IPS-NIHi7 (cell line): ENCODE measurements at regions not wholly inside any gene's neighbourhood (a gene's known extent, or its start where the extent isn't known, plus 50 kb on each side); places are given as distances from the start of the nearest gene placed in this dataset.
"Not testable (repeated sequence)": the region's sequence is repeated elsewhere in the genome, so short reads cannot be mapped to it uniquely, and the experiment has no call there.

Experiments
- DNase-seq: peaks from one replicate; pipeline ENCODE4 v3.0.0; 2012; ENCODE audit warnings: mixed read lengths; ENCODE audit errors: extremely low spot score

DNA sequence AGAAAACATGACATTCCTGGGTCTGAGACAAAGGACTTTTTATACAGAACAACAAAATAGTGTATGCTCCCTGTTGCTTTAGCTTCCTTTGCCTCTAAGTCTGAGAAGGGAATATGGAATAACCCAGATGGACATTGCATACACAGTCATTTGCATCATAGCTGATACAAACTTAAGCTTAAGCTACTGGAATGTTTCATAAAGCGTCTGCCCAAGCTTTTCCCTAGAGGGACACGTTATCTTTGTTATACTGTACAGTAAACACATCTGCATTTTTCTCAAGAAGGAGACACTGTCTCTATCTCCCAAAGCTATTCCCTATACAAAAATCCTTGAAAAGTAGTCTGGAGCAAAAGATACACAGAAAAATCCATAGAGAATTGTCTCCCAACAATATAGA lies 775.0 kb downstream of the DIPK2A start:
- DNase-seq: no peak

DNA sequence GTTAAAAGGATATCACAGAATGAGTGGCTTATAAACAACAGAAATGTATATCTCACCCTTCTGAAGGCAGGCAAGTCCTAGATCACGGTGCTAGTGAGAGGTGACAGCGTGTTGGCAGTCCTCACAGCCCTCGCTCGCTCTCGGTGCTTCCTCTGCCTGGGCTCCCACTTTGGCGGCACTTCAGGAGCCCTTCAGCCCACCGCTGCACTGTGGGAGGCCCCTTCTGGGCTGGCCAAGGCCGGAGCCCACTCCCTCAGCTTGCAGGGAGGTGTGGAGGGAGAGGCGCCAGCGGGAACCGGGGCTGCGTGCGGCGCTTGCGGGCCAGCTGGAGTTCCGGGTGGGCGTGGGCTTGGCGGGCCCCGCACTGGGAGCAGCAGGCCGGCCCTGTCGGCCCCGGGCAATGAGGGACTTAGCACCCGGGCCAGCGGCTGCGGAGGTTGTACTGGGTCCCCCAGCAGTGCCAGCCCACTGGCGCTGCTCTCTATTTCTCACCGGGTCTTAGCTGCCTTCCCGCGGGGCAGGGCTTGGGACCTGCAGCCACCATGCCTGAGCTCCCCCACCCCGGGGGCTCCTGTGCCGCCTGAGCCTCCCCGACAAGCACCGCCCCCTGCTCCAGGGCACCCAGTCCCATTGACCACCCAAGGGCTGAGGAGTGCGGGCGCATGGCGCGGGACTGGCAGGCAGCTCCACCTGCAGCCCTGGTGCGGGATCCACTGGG lies 778.1 kb downstream of the DIPK2A start:
- not testable (repeated sequence) for DNase-seq

DNA sequence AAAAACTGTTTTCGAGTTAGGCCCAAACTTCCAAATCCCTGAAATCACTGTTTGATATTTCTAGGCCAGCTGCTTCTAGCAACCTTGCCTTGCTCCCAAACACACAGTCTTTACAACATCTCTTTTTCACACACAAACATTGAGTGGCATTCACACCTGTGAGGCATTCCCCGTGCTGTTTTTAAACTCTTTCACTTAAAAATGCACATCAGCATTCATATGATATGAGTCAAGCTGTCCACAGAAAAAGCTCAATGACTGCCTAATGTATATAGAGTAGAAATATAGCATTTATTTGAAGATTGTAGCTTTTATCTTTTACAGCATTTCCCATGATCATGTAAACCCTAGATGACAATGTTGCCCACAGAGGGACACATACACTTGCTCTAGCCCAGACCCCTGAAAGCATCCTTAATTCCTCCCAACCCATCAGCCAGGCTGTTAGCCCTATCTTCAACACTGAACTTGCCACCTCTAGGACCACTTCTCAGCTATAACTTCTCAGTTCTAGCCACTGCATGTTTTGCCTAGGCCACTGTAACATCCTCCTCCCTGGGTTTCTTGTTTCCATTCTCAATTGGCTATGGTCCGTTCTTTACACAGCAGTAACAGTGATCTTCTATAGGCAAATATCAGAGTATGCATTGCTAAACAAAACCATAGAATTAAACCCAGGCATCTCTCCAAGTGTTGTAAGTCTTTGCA lies 782.6 kb downstream of the DIPK2A start:
- DNase-seq: no peak

DNA sequence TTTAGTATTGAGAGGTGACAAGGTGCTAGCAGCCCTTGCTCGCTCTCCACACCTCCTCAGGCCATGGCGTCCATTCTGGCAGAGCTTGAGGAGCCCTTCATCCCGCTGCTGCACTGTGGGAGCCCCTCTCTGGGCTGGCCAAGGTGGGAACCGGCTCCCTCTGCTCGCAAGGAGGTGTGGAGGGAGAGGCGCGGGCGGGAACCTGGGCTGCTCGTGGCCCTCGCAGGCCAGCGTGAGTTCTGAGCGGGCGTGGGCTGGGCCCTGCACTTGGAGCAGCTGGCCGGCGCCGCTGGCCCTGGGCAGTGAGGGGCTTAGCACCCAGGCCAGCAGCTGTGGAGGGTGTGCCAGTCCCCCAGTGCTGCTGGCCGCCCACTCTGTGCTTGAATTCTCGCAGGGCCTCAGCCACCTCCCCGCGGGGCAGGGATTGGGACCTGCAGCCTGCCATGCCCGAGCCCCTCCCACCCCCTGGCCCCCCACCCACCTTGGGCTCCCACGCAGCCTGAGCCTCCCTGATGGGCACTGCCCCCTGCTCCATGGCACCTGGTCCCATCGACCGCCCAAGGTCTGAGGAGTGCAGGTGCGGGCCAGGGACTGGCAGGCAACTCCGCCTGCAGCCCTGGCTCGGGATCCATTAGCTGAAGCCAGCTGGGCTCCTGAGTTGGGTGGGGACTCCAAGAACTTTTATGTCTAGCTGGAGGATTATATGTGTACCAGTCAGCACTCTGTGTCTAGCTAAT lies 785.2 kb downstream of the DIPK2A start:
- no peak for DNase-seq

DNA sequence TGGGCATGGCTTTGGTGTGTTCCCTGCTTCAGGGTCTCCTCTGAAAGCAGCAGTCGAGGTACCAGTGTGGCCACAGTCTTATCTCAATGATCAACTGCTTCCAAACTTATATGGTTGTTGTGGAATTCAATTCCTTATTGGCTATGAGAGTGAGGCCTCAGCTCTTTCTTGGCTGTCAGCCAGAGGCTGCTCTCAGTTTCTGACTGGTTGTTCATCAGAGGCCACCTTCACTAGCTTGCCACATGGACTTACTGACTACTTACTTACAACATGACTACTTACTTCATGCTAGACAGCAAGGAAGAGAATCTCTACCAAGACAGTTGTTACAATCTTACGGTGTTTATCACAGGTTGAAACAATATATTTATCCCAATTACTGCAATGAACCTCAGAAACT lies 789.2 kb downstream of the DIPK2A start:
- DNase-seq: no peak

DNA sequence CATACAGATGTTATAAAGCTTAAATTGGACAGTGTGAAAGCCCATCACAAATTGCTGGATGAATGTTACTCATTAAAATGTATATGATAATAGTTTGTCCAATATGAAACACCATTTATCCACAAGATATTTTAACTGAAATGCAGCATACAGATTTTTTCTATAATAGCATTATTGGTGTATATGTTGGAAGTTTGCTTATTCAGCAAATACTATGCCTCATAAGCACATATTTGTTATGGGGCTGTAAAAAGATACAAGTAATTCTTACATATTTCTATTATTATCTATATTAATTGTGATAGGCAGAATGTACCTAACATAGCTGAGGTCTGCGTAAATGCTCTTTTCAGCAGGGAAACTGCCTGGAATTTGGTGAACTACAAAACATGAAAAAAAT lies 790.5 kb downstream of the DIPK2A start:
- no peak for DNase-seq

DNA sequence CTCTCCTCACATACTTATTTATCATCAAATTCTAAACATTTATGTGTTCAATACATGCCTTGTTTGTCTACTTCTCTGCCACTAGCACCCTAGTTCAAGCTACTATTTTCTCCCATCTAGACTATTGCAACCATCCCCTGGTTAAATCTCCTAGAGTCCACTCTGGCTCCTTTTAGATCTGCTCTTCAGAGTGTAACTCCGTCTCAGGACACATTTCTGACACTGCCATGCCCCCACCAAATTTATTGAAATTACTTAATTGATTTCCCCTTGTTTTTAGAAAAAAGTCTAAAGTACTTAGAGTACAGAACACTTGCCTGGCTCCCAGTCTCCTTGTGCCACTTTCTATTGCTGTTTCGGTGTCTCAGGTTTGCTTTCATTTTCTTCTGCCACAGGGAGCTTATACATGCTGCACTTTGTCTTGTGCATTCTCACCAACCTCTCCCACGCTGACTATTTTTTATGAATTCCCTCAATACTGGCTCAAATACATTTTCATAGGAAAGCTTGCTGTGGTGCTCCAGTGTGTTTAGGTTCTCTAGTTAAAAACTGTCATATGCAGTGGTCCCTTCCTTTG lies 792.3 kb downstream of the DIPK2A start:
- DNase-seq: no peak

DNA sequence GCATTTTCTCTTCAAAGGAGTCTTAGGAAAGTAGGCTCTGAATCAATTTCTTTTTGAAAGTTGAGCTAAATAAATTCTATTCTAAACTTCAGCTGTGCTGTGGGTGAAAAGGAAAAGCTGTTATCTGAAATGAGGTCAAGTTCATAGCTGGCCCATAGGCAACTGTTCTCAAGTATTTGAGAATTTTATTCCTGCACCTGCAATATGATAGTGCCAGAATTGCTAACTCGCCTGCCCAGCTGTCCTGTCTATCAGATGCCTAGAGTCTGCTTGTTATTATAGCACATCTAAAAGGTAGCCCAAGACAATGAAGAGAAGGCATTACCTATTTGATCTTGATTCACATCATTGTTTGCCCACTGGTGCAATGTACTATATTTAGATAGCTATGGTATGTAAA lies 798.7 kb downstream of the DIPK2A start:
- DNase-seq: no peak

DNA sequence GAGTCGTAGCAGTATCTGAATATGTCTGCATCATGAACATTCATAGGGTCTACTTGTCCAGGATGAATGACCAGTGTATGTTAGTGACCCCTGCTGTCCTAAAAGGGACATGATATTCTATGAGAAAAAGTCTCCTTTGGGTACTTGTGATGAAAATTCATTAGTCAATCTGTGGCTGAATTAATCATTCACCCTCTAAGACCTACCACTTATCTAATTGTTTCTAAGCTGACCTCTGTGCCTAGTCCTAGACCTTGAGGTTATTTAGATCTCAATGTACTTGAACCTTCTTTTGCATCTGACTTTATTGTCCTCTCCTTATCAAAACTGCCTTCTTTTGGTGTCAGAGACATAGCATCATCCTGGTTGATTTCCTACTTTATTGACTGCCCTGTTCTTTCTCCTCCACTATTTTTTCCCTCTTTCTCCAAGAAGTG lies 799.3 kb downstream of the DIPK2A start:
- no peak for DNase-seq

DNA sequence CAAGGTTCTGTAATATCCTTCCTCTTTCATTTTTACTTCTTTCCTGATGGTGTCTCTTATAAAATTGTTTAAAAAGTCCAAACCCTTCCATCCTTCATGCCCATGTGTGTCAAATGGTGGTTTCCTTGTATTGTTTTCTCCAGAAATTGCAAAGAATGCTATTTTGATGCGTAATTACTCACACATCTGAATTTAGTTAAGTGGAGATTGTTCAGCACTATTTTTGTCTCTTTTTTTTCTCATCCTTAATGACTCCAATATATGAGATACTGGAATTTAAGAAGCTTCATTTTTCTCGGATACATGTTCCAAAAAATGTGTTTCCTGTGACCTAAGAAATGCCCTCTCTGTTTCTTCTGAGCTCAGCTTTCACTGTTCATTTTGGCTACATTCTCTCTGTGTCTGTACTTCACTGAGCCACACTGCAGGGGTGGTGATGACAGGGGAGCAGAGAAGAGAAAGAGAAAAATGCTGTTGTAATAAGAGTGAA lies 799.8 kb downstream of the DIPK2A start:
- no peak for DNase-seq

DNA sequence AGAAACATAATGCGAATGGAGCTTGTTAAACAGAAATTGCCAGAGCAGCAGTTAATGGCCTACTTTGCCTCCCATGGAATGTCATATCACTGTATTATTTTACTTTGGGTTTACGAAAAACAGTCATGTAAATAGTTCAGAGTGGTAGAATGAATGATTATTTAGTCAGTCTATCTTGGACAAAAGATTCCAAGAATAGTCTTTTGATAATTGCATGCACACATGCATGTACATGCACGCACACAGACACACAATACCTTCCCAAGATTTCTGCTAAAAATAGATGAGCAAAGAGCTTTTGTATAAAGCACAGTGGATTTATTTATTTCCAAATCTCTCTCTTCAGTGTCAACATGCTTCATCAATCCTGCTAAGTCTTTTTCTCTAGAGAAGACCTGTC lies 800.7 kb downstream of the DIPK2A start:
- DNase-seq: no peak

DNA sequence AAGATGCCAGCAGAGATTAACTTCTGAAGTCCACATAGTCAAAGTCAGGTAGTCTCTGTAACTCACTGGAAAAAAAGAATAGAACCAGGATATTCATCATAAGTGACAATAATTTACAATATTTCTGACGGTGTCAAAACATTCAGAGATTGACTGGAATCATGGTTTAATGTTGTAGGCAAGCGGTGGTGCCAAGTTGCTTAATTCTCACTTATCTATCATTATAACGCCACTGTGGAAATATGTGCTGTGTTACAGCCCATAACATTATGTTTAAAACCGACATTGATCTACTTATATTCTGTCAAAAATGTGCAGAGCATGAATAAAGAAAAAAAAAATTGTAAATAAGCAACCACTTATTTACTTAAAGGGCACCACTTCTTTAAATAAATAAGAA lies 801.7 kb downstream of the DIPK2A start:
- DNase-seq: no peak

DNA sequence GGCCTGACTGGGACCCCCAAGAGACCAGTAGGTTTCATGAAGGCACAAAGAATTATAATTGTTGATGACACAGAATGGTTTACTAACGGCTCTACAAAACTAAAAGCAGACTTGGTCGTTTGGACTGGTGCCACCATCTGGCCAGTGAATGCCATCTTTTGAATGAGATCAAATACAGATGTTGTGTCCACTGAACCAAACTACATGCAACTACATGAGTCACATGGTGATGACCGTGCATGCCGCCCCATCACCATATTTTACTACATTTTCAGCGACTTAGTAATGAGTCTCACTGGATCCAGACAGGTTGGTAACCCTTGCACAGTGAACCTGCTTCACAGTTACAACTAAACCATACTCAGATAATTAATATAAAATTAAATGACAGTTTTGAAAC lies 803.3 kb downstream of the DIPK2A start:
- DNase-seq: no peak

DNA sequence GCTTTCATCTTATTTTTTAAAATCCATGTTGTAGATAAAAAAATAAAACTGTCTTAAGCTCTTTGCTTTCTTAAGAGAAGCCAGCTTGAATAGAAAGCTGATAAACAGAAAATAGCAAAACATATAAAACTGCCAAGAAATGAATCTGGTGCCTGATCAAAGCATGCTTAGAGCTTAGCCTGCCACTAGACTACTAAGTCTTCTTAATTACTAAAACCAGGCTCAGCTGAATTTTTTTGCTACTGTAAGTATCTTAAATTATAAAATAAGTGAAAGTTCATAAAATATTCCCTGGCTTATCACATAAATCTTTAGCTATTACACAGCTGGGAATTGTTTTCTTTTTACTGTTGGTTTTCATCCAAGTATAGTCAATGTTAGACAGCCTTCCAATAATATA lies 803.9 kb downstream of the DIPK2A start:
- no peak for DNase-seq

DNA sequence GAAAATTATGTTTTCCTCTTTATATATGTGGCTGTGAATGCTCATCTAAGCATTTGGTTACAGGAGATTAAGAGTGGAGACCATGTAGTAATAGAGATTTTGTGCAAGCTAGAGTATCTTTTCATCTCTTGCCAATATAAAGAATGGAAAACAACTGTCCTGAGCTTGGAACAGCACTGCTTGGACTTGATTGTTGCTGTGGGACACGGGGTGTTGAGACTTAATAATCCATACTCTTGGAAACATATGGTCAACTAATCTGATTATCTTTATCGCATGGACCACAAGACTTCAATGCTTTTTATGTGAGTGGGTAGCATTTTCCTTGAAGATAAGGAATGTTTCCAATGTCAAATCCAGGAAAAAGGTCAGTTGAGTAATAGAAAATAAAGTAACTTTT lies 806.3 kb downstream of the DIPK2A start:
- no peak for DNase-seq

DNA sequence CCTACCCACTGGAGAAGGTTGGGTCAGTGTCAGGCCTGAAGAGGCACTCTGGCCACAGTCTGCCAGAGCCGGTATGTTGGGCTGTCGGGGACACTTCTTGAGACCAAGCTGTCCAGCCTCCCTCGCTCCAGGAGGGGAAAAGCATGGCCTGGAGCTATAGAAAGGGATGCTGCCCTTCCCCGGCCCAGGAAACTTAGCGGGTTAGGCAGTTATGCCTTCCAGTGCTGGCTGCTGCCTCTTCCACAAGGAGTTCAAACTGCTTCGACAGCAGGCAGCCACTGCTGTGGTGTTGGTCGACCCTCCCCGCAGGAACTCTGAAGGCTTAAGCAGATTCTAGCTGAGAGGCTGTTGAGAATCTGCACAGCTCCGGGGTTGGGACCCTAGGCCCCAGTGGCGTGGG lies 819.4 kb downstream of the DIPK2A start:
- no peak for DNase-seq

DNA sequence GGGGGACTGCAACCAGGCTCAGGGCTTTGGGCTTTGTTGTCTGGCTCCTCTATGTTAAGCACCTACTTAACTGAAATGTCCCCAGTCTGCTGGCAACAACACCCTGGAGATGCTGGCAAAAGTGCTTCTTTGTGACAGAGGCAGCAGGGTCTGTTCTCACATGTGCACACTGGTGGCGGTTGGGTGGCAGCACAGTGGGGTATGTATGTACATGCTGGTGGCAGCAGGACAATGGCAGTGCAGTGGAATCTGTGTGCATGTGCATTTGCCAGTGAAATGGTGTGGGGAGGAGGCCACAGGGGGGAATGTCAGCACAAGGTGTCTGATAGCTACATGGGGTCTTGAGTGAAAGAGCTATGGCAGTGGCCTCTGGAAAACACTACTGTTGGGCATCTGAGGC lies 830.3 kb downstream of the DIPK2A start:
- no peak for DNase-seq

DNA sequence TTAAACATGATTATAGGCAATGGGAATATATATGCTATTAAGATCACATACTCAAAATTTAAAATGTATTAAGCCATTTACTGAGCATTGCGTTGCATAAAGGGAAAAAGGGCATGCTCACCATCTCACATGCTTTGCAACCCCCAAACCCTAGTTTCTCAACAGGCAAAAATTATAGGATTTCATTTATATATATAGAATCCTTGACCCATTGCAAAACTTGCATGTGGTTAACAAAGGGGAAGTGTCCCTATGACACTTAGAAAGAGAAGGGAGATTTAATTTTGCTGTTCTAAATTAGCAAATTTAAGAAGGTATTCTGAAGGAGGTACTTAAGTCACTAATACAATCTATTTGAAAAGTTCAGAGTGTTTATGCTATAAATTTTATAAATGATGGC lies 837.8 kb downstream of the DIPK2A start:
- DNase-seq: no peak

DNA sequence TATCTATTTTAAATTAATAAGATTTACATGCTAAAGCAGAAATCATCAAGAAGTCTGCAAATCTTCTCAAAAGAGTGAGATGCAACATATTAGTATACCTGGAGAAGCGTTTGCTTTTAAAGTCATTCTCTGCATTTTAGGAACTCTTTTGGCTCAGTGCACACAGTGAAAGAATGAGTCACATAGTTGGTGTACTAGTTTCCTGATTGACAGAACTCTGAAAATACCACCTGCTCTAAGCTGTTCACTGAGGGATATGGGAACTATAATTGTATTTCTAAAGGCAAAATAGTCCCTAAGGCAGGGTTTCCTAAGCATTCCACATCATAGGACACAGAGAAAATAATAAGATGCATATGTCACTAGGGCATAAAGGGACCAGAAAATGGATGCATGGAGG lies 838.5 kb downstream of the DIPK2A start:
- DNase-seq: no peak

DNA sequence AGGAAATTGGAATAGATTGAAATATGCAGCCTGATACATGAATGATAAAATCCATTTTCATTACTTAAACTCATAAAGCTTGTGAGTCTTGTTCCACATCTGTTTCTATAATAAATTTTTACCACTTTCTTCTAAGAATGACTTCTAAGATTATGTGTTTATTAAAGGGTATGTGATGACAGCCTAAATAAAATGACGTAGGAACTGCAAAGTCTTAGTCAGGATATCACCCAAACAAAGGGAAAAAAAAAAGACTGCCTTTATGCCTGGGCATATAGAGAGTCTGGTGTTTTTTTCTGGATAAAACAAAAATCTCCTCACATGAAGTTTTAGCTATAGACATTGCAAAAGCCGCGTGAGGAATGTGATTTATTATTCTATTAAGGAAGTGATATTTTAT lies 844.0 kb downstream of the DIPK2A start:
- no peak for DNase-seq

DNA sequence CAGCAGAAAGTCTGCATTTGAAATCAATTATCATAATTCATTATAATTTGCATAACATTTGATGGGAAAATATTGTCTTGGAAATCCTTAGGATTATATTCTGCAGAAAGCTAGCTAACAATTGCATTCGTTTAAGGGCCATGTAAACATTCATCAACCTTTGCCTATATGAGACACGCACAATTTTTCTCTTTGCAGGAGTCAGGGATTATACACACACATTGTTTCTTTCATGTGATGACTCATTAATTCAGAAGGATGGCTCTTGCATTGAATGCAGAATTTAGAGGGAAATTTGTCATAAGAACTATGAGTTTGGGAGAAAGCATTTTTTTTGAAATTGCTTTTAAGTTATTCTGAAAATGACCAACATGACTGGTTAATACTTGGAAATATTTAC lies 844.7 kb downstream of the DIPK2A start:
- no peak for DNase-seq

DNA sequence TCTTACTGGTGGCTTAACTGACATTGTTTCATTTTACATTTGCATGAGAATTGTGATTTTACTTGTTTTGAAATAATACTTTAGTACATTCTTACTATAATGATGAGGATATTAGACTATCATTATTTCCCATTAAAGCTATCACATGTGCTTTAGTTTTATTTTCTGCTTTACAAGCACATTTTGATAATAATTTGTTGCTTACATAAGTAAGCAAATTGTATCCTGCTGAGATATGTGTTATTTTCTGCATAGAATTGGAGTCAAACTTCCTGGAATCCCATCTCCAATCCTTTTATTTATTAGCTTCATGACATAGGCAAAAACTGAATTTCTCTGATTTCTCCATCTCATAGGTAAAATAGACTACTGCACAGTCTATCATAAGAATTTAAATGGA lies 847.4 kb downstream of the DIPK2A start:
- DNase-seq: no peak
